ENCODE measurements at regions not wholly inside any gene's neighbourhood (a gene's known extent, or its start where the extent isn't known, plus 50 kb on each side); places are given as distances from the start of the nearest gene placed in this dataset.

DNA sequence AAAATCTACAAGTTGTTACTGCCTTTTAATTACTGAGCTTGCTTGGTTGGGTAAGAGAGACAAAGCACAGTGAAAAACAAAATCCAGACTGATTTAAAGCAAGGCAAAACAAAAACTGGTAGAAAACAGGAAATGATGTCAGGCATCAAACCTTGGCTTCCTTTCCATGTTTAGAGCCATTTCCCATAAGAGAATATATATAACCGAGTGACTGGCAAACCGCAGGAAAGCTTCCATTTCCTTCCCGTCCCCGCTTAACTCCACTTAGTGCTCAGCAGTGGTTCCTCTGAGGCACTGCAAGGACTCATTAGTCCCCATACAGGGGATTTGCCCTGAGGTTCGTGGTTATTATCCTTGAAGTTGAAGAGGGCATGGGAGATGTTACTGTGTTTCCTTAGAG is 446.3 kb downstream of the LPIN1 start:
- TF ChIP-seq, protein P1, sequence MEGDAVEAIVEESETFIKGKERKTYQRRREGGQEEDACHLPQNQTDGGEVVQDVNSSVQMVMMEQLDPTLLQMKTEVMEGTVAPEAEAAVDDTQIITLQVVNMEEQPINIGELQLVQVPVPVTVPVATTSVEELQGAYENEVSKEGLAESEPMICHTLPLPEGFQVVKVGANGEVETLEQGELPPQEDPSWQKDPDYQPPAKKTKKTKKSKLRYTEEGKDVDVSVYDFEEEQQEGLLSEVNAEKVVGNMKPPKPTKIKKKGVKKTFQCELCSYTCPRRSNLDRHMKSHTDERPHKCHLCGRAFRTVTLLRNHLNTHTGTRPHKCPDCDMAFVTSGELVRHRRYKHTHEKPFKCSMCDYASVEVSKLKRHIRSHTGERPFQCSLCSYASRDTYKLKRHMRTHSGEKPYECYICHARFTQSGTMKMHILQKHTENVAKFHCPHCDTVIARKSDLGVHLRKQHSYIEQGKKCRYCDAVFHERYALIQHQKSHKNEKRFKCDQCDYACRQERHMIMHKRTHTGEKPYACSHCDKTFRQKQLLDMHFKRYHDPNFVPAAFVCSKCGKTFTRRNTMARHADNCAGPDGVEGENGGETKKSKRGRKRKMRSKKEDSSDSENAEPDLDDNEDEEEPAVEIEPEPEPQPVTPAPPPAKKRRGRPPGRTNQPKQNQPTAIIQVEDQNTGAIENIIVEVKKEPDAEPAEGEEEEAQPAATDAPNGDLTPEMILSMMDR (IDR thresholded peaks at IDR 0.05), result no peak
- no peak for TF ChIP-seq POLR2AphosphoS5 (IDR thresholded peaks at IDR 0.05; ENCODE audit: insufficient read depth in 1 of 2, low read depth in 1 of 2)
